ENCODE measurements at regions not wholly inside any gene's neighbourhood (a gene's known extent, or its start where the extent isn't known, plus 50 kb on each side); places are given as distances from the start of the nearest gene placed in this dataset.

DNA sequence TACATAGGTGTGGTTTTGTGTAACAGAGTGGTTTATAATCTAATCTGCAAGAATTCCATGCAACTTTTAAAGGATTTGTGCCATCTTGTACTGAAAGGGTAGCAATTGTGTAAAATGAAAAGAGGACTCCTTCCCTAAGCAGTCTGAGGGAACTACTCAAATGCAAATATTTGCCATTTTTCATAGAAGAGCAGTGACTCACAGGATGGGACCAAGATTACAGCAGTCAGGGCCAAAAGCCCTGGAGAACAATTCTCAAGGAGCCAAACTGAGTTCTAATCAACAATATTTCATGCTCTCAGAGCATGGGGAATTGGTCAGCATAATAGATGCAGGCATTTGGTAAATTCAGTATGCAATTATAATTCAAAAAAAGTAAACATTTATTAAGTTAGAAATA, 495.8 kb downstream of the CHSY3 start (continued):
- TF ChIP-seq, protein P1, sequence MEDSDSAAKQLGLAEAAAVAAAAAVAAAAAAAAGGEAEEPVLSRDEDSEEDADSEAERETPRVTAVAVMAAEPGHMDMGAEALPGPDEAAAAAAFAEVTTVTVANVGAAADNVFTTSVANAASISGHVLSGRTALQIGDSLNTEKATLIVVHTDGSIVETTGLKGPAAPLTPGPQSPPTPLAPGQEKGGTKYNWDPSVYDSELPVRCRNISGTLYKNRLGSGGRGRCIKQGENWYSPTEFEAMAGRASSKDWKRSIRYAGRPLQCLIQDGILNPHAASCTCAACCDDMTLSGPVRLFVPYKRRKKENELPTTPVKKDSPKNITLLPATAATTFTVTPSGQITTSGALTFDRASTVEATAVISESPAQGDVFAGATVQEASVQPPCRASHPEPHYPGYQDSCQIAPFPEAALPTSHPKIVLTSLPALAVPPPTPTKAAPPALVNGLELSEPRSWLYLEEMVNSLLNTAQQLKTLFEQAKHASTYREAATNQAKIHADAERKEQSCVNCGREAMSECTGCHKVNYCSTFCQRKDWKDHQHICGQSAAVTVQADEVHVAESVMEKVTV (CRISPR knock-in tag; IDR thresholded peaks at IDR 0.05) = no peak
- TF ChIP-seq PCBP2 (IDR thresholded peaks at IDR 0.05; ENCODE audit: low read depth, low read length, poor library complexity, severe bottlenecking) = no peak

DNA sequence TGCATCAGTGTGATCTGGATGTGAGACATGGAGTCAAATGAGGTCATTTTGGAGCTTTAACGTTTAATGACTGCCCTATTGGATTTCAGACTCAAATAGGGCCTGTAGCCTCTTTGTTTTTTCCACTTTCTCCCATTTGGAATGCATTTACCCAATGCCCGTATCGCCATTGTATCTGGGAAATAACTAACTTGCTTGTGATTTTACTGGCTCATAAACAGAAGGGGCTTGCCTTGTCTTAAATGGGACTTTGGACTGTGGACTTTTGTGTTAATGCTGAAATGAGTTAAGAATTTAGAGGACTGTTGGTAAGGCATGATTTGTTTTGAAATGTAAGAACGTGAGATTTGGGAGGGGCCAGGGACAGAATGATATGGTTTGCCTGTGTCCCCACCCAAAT, 494.6 kb downstream of the CHSY3 start:
- no peak for ATAC-seq
- no peak for FAIRE-seq

More for the DNA sequence above, 494.6 kb downstream of the CHSY3 start:
- Histone ChIP-seq H3K4me2 (ENCODE audit: insufficient read depth, low read length) (no peak overlapping the region), H3K27ac (ENCODE audit: extremely low read depth, low read depth, low read length) (no peak overlapping the region), H3K9me3 (replicated peaks; ENCODE audit: control insufficient read depth, insufficient read depth, low read depth, low read length) (no peaks in the 10 kb centered on the region), H3K9me1 (ENCODE audit: control insufficient read depth, insufficient read depth, low read length) (no peaks in the 10 kb centered on the region), H3K9ac (ENCODE audit: insufficient read depth in 1 of 2, low read depth in 2 of 2, low read length in 2 of 2) (no peak overlapping the region), H3K36me3 (ENCODE audit: control insufficient read depth, insufficient read depth, low read length) (no peaks in the 10 kb centered on the region), H3K4me3 (no peak overlapping the region), H3K27me3 (ENCODE audit: control insufficient read depth in 2 of 2, insufficient read depth in 2 of 2, low read length in 2 of 2) (no peaks in the 10 kb centered on the region), H2AFZ (ENCODE audit: low read depth, low read length) (no peak overlapping the region), H4K20me1 (replicated peaks; ENCODE audit: control insufficient read depth, insufficient read depth, low read length) (no peaks in the 10 kb centered on the region), H3K79me2 (ENCODE audit: control insufficient read depth, insufficient read depth, low read length) (no peaks in the 10 kb centered on the region), H3K4me1 (replicated peaks in 1 of 2; ENCODE audit: control insufficient read depth in 2 of 2, insufficient read depth in 2 of 2, low read length in 2 of 2) (no peaks in the 10 kb centered on the region)
- TF ChIP-seq IFI16 (CRISPR knock-in tag; IDR thresholded peaks at IDR 0.05) = no peak
- TF ChIP-seq EP400 (IDR thresholded peaks at IDR 0.05) = no peak
- no peak for TF ChIP-seq ZNF717 (CRISPR knock-in tag; IDR thresholded peaks at IDR 0.05)
- TF ChIP-seq SP2 (IDR thresholded peaks at IDR 0.05; ENCODE audit: extremely low read depth, low read depth, low read length, poor library complexity, severe bottlenecking) = no peak
- no peak for TF ChIP-seq PHF20 (IDR thresholded peaks at IDR 0.05; ENCODE audit: partially characterized antibody)
- TF ChIP-seq MAFG (tag; conservative IDR thresholded peaks at IDR 0.05) = no peak
- TF ChIP-seq TCF7 (IDR thresholded peaks at IDR 0.05; ENCODE audit: borderline replicate concordance) = no peak
- no peak for TF ChIP-seq MYC (IDR thresholded peaks at IDR 0.05; ENCODE audit: low read depth, low read length)
- no peak for TF ChIP-seq MYC (CRISPR knock-in tag; IDR thresholded peaks at IDR 0.05; ENCODE audit: borderline replicate concordance, low read depth)
- TF ChIP-seq, protein P2, sequence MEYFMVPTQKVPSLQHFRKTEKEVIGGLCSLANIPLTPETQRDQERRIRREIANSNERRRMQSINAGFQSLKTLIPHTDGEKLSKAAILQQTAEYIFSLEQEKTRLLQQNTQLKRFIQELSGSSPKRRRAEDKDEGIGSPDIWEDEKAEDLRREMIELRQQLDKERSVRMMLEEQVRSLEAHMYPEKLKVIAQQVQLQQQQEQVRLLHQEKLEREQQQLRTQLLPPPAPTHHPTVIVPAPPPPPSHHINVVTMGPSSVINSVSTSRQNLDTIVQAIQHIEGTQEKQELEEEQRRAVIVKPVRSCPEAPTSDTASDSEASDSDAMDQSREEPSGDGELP (CRISPR knock-in tag; IDR thresholded peaks at IDR 0.05; ENCODE audit: borderline replicate concordance) = no peak
- TF ChIP-seq, protein P3, sequence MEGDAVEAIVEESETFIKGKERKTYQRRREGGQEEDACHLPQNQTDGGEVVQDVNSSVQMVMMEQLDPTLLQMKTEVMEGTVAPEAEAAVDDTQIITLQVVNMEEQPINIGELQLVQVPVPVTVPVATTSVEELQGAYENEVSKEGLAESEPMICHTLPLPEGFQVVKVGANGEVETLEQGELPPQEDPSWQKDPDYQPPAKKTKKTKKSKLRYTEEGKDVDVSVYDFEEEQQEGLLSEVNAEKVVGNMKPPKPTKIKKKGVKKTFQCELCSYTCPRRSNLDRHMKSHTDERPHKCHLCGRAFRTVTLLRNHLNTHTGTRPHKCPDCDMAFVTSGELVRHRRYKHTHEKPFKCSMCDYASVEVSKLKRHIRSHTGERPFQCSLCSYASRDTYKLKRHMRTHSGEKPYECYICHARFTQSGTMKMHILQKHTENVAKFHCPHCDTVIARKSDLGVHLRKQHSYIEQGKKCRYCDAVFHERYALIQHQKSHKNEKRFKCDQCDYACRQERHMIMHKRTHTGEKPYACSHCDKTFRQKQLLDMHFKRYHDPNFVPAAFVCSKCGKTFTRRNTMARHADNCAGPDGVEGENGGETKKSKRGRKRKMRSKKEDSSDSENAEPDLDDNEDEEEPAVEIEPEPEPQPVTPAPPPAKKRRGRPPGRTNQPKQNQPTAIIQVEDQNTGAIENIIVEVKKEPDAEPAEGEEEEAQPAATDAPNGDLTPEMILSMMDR (IDR thresholded peaks at IDR 0.05 in 2 of 3, conservative IDR thresholded peaks at IDR 0.05 in 1 of 3; ENCODE audit: insufficient read depth in 2 of 3, low read depth in 1 of 3, low read length in 3 of 3) = no peak
- no peak for TF ChIP-seq TOE1 (IDR thresholded peaks at IDR 0.05; ENCODE audit: borderline replicate concordance)
- TF ChIP-seq TOE1 (CRISPR knock-in tag; IDR thresholded peaks at IDR 0.05; ENCODE audit: borderline replicate concordance, low read depth) = no peak
- no peak for TF ChIP-seq ZBTB17 (CRISPR knock-in tag; IDR thresholded peaks at IDR 0.05)
- TF ChIP-seq, protein P4, sequence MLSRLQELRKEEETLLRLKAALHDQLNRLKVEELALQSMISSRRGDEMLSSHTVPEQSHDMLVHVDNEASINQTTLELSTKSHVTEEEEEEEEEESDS (CRISPR knock-in tag; IDR thresholded peaks at IDR 0.05) = no peak
- no peak for TF ChIP-seq CEBPB (tag; IDR thresholded peaks at IDR 0.05)
- no peak for TF ChIP-seq POLR2B (IDR thresholded peaks at IDR 0.05; ENCODE audit: low read depth, partially characterized antibody)
- intact Hi-C loops (cut with micrococcal nuclease) = no loop called here
- ChIA-PET POLR2A (no interaction called here), CTCF (ENCODE audit: low intra/inter-chr PET ratio) (no interaction called here)
- no peak for DNase-seq (ENCODE audit: extremely low read depth in 1 of 4, low spot score in 3 of 4)
- BruUV-seq (replicated peaks) = no TSS peak
- WGBS (ENCODE audit: insufficient coverage, low coverage, missing lambda C conversion rate) = 0% methylated on average over 4 of the region's 4 CpGs
- in situ Hi-C loops (cut with MboI) = no loop called here
